ENCODE measurements at regions not wholly inside any gene's neighbourhood (a gene's known extent, or its start where the extent isn't known, plus 50 kb on each side); places are given as distances from the start of the nearest gene placed in this dataset.

- ATAC-seq (no peak), DNase-seq (ENCODE audit: low read depth in 1 of 2, low spot score in 1 of 2) (no peak), FAIRE-seq (no peak)
- 2% methylated on average over 2 of the region's 2 CpGs for WGBS (ENCODE audit: missing lambda C conversion rate)
- H3K4me1 ChIP-seq, result no peaks in the 10 kb centered on the region
- H3K27ac ChIP-seq, result no peak overlapping the region
- CTCF ChIA-PET, result no interaction called here
- no peak overlapping the region for H3K4me2 ChIP-seq
- H3K4me3 ChIP-seq, result no peak overlapping the region
- no peaks in the 10 kb centered on the region for H3K9me3 ChIP-seq
- POLR2A ChIA-PET, result no interaction called here
- TF ChIP-seq RCOR1 (IDR thresholded peaks at IDR 0.05; ENCODE audit: low read depth, low read length) (no peak), ZFP36 (IDR thresholded peaks at IDR 0.05; ENCODE audit: borderline replicate concordance, partially characterized antibody) (no peak), KDM1A (IDR thresholded peaks at IDR 0.05; ENCODE audit: low read depth) (no peak), HOXA7 (CRISPR knock-in tag; IDR thresholded peaks at IDR 0.05) (no peak), EHF (CRISPR knock-in tag; IDR thresholded peaks at IDR 0.05) (no peak), GATA3 (IDR thresholded peaks at IDR 0.05; ENCODE audit: borderline replicate concordance) (no peak), ATOH8 (CRISPR knock-in tag; IDR thresholded peaks at IDR 0.05; ENCODE audit: low read depth) (no peak), JUNB (IDR thresholded peaks at IDR 0.05) (no peak), POLR2A (IDR thresholded peaks at IDR 0.05; ENCODE audit: low read length) (no peak), ZSCAN20 (CRISPR knock-in tag; IDR thresholded peaks at IDR 0.05) (no peak), EP300 (IDR thresholded peaks at IDR 0.05) (no peak), CEBPB (IDR thresholded peaks at IDR 0.05) (no peak), FOSB (CRISPR knock-in tag; IDR thresholded peaks at IDR 0.05) (no peak)
Observed at GRCh38 chr3:21330293-21330692, 420.7 kb downstream of the ZNF385D start.

- no peak overlapping the region for H3K4me3 ChIP-seq
- WGBS (ENCODE audit: missing lambda C conversion rate), result 49% methylated on average over 11 of the region's 11 CpGs
- DNase-seq (ENCODE audit: low read depth in 1 of 2, low spot score in 1 of 2) (no peak), ATAC-seq (no peak), FAIRE-seq (no peak)
- no peaks in the 10 kb centered on the region for H3K9me3 ChIP-seq
- H3K4me1 ChIP-seq, result no peaks in the 10 kb centered on the region
- ChIA-PET CTCF (no interaction called here), POLR2A (no interaction called here)
- TF ChIP-seq ESRRA (IDR thresholded peaks at IDR 0.05; ENCODE audit: borderline replicate concordance, low read length), result no peak
- TF ChIP-seq JUN (IDR thresholded peaks at IDR 0.05), result no peak
- no peak for TF ChIP-seq EP300 (IDR thresholded peaks at IDR 0.05)
- no peak for TF ChIP-seq FOSB (CRISPR knock-in tag; IDR thresholded peaks at IDR 0.05)
- no peak for TF ChIP-seq POLR2AphosphoS2 (conservative IDR thresholded peaks at IDR 0.05; ENCODE audit: low read length)
- TF ChIP-seq HOXA7 (CRISPR knock-in tag; IDR thresholded peaks at IDR 0.05), result no peak
- TF ChIP-seq ZC3H11A (IDR thresholded peaks at IDR 0.05), result no peak
- TF ChIP-seq ZFP36 (IDR thresholded peaks at IDR 0.05; ENCODE audit: borderline replicate concordance, partially characterized antibody), result no peak
- H3K27ac ChIP-seq, result no peak overlapping the region
- H3K4me2 ChIP-seq, result no peak overlapping the region
Observed at GRCh38 chr3:21328711-21329390, 422.2 kb downstream of the ZNF385D start.

GRCh38 chr3:21326704-21327475 lies 424.1 kb downstream of the ZNF385D start:
- whole genome bisulfite sequencing (ENCODE audit: missing lambda C conversion rate), result 7% methylated on average over 3 of the region's 3 CpGs
- no peaks in the 10 kb centered on the region for H3K9me3 ChIP-seq
- ChIA-PET CTCF (no interaction called here), POLR2A (no interaction called here)
- no peak for DNase-seq (ENCODE audit: low read depth in 1 of 2, low spot score in 1 of 2)
- no peak overlapping the region for H3K4me3 ChIP-seq
- H3K27ac ChIP-seq, result no peak overlapping the region
- no peak for ATAC-seq
- H3K4me2 ChIP-seq, result no peak overlapping the region
- no peaks in the 10 kb centered on the region for H3K4me1 ChIP-seq
- FAIRE-seq, result no peak
- no peak for TF ChIP-seq HOXB5 (CRISPR knock-in tag; IDR thresholded peaks at IDR 0.05)
- no peak for TF ChIP-seq MAZ (IDR thresholded peaks at IDR 0.05; ENCODE audit: borderline replicate concordance, low read depth, low read length)
- TF ChIP-seq EP300 (IDR thresholded peaks at IDR 0.05), result no peak
- no peak for TF ChIP-seq JUN (IDR thresholded peaks at IDR 0.05)
- TF ChIP-seq HES2 (IDR thresholded peaks at IDR 0.05), result no peak
- TF ChIP-seq HMGXB4 (CRISPR knock-in tag; IDR thresholded peaks at IDR 0.05; ENCODE audit: borderline replicate concordance), result no peak
- TF ChIP-seq PHF8 (IDR thresholded peaks at IDR 0.05; ENCODE audit: borderline replicate concordance, low read depth), result no peak
- TF ChIP-seq TP53 (CRISPR knock-in tag; IDR thresholded peaks at IDR 0.05), result no peak
- TF ChIP-seq RAD21 (conservative IDR thresholded peaks at IDR 0.05 in 1 of 2, IDR thresholded peaks at IDR 0.05 in 1 of 2), result no peak
- no peak for TF ChIP-seq RCOR1 (IDR thresholded peaks at IDR 0.05; ENCODE audit: low read depth, low read length)

Measured in A549 (cell line).